ENCODE measurements at regions not wholly inside any gene's neighbourhood (a gene's known extent, or its start where the extent isn't known, plus 50 kb on each side); places are given as distances from the start of the nearest gene placed in this dataset.

DNA sequence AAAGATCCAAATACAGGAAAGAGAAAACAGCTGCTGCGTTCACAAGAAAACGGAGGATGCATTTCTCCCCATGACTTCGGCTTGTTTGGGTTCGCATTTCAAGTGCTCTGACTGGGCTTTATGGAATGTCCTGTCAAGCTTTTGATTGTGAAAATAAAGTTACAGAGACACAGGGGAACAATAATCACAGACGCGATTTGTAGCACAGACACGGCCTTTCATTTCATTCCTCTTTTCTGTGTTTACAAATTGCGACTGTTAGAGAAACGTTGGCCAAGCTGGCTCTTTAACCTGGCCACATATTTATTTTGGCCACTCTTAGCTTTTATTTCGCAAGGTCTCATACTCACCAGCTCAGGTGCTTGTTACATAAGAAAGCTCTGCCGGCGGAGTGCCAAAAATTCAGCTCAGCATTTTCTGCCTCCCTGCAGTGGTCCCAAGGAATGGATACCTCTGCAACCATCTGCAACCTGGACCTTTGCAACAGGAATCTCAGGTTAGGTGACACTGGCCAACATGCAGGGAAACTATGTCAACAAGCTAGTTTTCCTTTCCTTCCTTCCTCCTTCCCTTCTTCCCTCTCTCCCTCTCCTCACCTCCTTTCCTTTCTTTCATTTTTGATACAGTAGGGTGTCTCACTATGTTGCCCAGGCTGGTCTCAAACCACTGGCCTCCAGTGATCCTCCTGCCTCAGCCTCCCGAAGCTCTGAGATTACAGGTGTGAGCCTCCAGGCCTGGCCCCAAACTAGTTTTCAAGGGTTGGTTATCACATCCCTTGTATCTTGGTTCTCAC is 58.2 kb upstream of the SLC45A1 start:
- ATAC-seq = peak; percentile 76 to 87 (median 78)
- TF ChIP-seq, protein P1, sequence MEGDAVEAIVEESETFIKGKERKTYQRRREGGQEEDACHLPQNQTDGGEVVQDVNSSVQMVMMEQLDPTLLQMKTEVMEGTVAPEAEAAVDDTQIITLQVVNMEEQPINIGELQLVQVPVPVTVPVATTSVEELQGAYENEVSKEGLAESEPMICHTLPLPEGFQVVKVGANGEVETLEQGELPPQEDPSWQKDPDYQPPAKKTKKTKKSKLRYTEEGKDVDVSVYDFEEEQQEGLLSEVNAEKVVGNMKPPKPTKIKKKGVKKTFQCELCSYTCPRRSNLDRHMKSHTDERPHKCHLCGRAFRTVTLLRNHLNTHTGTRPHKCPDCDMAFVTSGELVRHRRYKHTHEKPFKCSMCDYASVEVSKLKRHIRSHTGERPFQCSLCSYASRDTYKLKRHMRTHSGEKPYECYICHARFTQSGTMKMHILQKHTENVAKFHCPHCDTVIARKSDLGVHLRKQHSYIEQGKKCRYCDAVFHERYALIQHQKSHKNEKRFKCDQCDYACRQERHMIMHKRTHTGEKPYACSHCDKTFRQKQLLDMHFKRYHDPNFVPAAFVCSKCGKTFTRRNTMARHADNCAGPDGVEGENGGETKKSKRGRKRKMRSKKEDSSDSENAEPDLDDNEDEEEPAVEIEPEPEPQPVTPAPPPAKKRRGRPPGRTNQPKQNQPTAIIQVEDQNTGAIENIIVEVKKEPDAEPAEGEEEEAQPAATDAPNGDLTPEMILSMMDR (IDR thresholded peaks at IDR 0.05) = no peak

DNA sequence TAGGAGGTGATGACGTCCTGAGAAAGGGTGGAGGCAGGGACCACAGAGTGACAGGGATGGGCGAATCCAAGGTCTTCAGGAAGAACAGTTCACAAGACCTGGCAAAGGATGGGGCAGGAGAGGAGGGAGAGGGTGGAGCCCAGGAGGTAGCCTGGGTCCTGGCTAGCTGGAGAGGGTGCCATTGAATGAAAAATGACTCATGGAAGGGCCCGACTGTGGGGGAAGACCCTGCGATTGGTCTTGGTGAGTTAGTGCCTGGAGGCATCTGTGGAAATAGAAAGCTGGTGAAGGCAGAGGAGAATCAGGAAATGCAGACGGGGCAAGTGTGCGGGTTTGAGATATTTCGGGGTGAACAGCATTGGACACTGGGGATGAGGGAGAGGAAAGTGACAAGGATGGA is 60.3 kb upstream of the SLC45A1 start:
- H3K4me1 ChIP-seq = peaks cover 25 to 29% (median 25%) of the 10 kb centered on the region in 3 donors
- no peaks in the 10 kb centered on the region for H3K9me3 ChIP-seq
- no peak for ATAC-seq
- intact Hi-C loops (cut with DNase I) = no loop called here
- H3K27me3 ChIP-seq = no peaks in the 10 kb centered on the region
- H3K4me3 ChIP-seq = no peak overlapping the region
- peak overlapping the region; percentile 94 to 98 (median 96) for H3K27ac ChIP-seq
- H3K36me3 ChIP-seq = no peaks in the 10 kb centered on the region
- DNase-seq = no peak
- FAIRE-seq = no peak
- TF ChIP-seq, protein P1 (IDR thresholded peaks at IDR 0.05) = no peak
- 79 to 86% methylated on average over 7 of the region's 7 CpGs for WGBS, 2 donors

More for the DNA sequence above, 58.2 kb upstream of the SLC45A1 start:
- H3K36me3 ChIP-seq = no peaks in the 10 kb centered on the region
- DNase-seq = peak; percentile 90 to 96 (median 92)
- 9 to 10% methylated on average over 13 of the region's 13 CpGs for WGBS, 2 donors
- peaks cover 25 to 29% (median 25%) of the 10 kb centered on the region in 3 donors for H3K4me1 ChIP-seq
- no peak overlapping the region for H3K4me3 ChIP-seq
- H3K27me3 ChIP-seq = no peaks in the 10 kb centered on the region
- H3K9me3 ChIP-seq = no peaks in the 10 kb centered on the region
- FAIRE-seq = no peak
- H3K27ac ChIP-seq = peak overlapping the region; percentile 89 to 98 (median 96)
- intact Hi-C loops (cut with DNase I) = no loop called here

DNA sequence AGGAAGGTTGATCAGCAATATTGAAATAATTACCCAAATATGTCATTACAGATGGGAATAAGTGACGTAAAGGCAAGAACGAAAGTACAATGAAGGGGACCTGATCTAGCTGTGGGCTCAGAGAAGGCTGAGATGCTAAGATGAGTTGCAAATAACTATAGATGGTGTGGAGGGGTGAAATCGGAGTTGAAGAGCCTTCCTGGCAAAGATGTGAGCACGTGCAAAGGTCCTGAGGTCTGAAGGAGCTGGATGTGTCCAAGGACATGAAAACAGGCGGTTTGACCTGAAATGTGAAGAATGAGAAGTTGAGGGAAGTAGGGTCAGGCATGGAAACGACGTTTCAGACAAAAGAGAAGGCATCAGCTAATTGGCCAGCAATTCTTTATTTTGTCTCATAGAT is 61.6 kb upstream of the SLC45A1 start:
- Histone ChIP-seq H3K36me3 (no peaks in the 10 kb centered on the region), H3K27me3 (no peaks in the 10 kb centered on the region), H3K9me3 (no peaks in the 10 kb centered on the region), H3K4me3 (no peak overlapping the region), H3K27ac (peak overlapping the region in 1 of 4 donors; percentile 5), H3K4me1 (peaks cover 25 to 29% (median 25%) of the 10 kb centered on the region in 3 donors)
- TF ChIP-seq, protein P1 (IDR thresholded peaks at IDR 0.05) = no peak
- DNase-seq = no peak
- WGBS, 2 donors = 93 to 95% methylated on average over 7 of the region's 7 CpGs
- ATAC-seq = no peak
- intact Hi-C loops (cut with DNase I) = no loop called here
- no peak for FAIRE-seq

DNA sequence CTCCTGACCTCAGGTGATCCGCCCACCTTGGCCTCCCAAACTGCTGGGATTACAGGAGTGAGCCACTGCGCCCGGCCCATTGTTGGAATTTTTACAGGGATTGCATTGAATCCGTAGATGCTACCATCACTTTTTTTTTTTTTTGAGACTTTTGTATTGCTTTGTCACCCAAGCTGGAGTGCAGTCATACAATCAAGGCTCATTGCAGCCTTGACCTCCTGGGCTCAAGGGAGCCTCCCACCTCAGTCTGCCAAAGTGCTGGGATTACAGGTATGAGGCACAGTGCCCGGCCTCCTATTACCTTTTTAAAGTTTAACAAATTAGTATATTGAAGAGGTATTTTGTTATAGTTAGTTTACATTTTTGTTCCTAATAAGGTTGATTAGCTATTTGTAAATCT is 62.2 kb upstream of the SLC45A1 start:
- peaks cover 21 to 25% (median 25%) of the 10 kb centered on the region in 3 donors for H3K4me1 ChIP-seq
- no peak for DNase-seq
- intact Hi-C loops (cut with DNase I) = no loop called here
- H3K27ac ChIP-seq = peak overlapping the region in 1 of 4 donors; percentile 5
- no peaks in the 10 kb centered on the region for H3K27me3 ChIP-seq
- TF ChIP-seq, protein P1 (IDR thresholded peaks at IDR 0.05) = no peak
- H3K4me3 ChIP-seq = no peak overlapping the region
- ATAC-seq = no peak
- no peak for FAIRE-seq
- H3K36me3 ChIP-seq = no peaks in the 10 kb centered on the region
- H3K9me3 ChIP-seq = no peaks in the 10 kb centered on the region
- WGBS, 2 donors = 76% methylated on average over 5 of the region's 5 CpGs

Measured in pancreas (tissue), 10 donors.